ENCODE measurements at regions not wholly inside any gene's neighbourhood (a gene's known extent, or its start where the extent isn't known, plus 50 kb on each side); places are given as distances from the start of the nearest gene placed in this dataset.

GRCh38 chr20:12028771-12029170 is 111.1 kb downstream of the BTBD3 start:
- H3K4me1 Mint-ChIP-seq: no peaks in the 10 kb centered on the region
- no peaks in the 10 kb centered on the region for H3K36me3 Mint-ChIP-seq (ENCODE audit: low read depth)
- H3K27me3 Mint-ChIP-seq (ENCODE audit: low read depth): no peaks in the 10 kb centered on the region
- TF ChIP-seq CTCF (IDR thresholded peaks at IDR 0.05; ENCODE audit: unreplicated experiment in 3 of 3): no peak
- H3K27ac Mint-ChIP-seq: no peak overlapping the region
- H3K9me3 Mint-ChIP-seq: no peaks in the 10 kb centered on the region
- no peak overlapping the region for H3K4me3 Mint-ChIP-seq

DNA sequence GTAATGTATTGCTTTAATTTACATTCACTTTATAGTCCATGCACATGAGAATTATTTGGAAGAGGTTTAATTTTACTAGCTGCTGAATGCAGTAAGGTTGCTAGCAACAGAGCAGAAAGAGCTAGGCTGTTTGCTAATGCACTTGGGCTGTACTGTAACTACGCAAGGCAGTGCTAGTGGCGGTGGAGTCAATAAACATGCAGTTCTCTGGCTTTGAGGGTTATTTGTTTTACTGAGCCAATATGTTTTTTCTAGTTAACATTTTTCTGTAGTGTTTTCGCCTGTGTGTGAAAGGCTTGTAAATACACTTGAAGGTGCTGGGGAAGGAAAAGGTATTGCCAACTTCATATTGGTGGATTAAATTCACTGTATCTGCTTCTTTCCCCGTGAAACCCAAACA is 112.8 kb downstream of the BTBD3 start:
- Mint-ChIP-seq H3K27me3 (ENCODE audit: low read depth) (no peaks in the 10 kb centered on the region), H3K9me3 (no peaks in the 10 kb centered on the region), H3K27ac (no peak overlapping the region), H3K4me1 (no peaks in the 10 kb centered on the region), H3K36me3 (ENCODE audit: low read depth) (no peaks in the 10 kb centered on the region), H3K4me3 (no peak overlapping the region)
- no peak for TF ChIP-seq CTCF (IDR thresholded peaks at IDR 0.05; ENCODE audit: unreplicated experiment in 3 of 3)

GRCh38 chr20:12036142-12036541 is 118.4 kb downstream of the BTBD3 start:
- Mint-ChIP-seq H3K9me3 (no peaks in the 10 kb centered on the region), H3K4me3 (no peak overlapping the region), H3K27me3 (ENCODE audit: low read depth) (no peaks in the 10 kb centered on the region), H3K36me3 (ENCODE audit: low read depth) (no peaks in the 10 kb centered on the region), H3K27ac (no peak overlapping the region), H3K4me1 (no peaks in the 10 kb centered on the region)
- no peak for TF ChIP-seq CTCF (IDR thresholded peaks at IDR 0.05; ENCODE audit: unreplicated experiment in 3 of 3)

- Mint-ChIP-seq H3K4me3 (no peak overlapping the region), H3K36me3 (ENCODE audit: low read depth) (no peaks in the 10 kb centered on the region), H3K27me3 (ENCODE audit: low read depth) (no peaks in the 10 kb centered on the region), H3K4me1 (no peaks in the 10 kb centered on the region), H3K27ac (no peak overlapping the region), H3K9me3 (no peaks in the 10 kb centered on the region)
- no peak for TF ChIP-seq CTCF (IDR thresholded peaks at IDR 0.05; ENCODE audit: unreplicated experiment in 3 of 3)
Observed at GRCh38 chr20:12037521-12037920, 119.8 kb downstream of the BTBD3 start.

- Mint-ChIP-seq H3K4me1 (no peaks in the 10 kb centered on the region), H3K36me3 (ENCODE audit: low read depth) (no peaks in the 10 kb centered on the region), H3K4me3 (no peak overlapping the region), H3K27ac (no peak overlapping the region), H3K27me3 (ENCODE audit: low read depth) (no peaks in the 10 kb centered on the region), H3K9me3 (no peaks in the 10 kb centered on the region)
- TF ChIP-seq CTCF (IDR thresholded peaks at IDR 0.05; ENCODE audit: unreplicated experiment in 3 of 3): no peak
Observed at GRCh38 chr20:12040261-12040660, 122.6 kb downstream of the BTBD3 start.

DNA sequence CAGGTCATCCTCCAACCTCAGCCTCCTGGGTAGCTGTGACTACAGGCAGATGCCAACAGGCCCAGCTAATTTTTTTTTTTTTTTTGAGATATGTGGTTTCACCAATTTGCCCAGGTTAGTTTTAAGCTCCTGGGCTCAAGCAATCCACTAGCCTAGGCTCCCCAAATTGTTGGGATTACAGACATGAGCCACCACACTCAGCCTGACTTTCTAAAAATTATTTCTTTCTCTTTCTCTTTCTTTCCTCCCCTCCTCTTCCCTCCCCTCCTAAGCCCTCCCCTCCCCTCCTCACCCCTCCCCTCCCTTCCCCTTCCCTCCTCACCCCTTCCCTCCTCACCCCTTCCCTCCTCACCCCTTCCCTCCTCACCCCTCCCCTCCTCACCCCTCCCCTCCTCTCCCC is 127.3 kb downstream of the BTBD3 start:
- no peaks in the 10 kb centered on the region for H3K9me3 Mint-ChIP-seq
- no peak overlapping the region for H3K27ac Mint-ChIP-seq
- TF ChIP-seq CTCF (IDR thresholded peaks at IDR 0.05; ENCODE audit: unreplicated experiment in 3 of 3): no peak
- no peaks in the 10 kb centered on the region for H3K4me1 Mint-ChIP-seq
- H3K27me3 Mint-ChIP-seq (ENCODE audit: low read depth): no peaks in the 10 kb centered on the region
- H3K36me3 Mint-ChIP-seq (ENCODE audit: low read depth): no peaks in the 10 kb centered on the region
- H3K4me3 Mint-ChIP-seq: no peak overlapping the region

Data from nephron (organoid).